ENCODE measurements at regions not wholly inside any gene's neighbourhood (a gene's known extent, or its start where the extent isn't known, plus 50 kb on each side); places are given as distances from the start of the nearest gene placed in this dataset.

DNA sequence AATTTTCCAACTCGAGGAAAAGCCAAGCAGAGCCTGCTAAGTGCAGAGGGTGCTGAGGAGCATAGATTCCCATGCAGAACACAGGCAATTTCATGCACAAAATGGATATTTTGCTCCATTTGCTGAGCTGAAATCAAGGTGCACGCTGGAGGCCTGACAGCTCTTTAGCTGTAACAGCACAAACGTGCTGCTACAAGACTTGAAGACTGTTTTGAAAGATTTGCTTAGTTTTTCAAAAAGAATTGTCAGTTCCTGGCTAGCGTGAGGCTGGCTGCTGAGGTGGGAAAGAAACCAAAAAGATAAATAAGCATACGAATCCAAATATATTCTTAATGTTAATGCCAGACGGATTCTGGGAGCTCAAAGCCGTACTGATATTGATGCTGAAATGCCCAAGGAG lies 309.0 kb upstream of the MAF start:
- no peak overlapping the region for H3K4me3 Mint-ChIP-seq (ENCODE audit: unreplicated experiment)
- CTCF ChIA-PET = interaction anchor here (1.7 kb wide), 1 partner anchor 10 kb away, joined by 5 read pairs; no protein-coding TSS in a partner anchor
- no peaks in the 10 kb centered on the region for H3K9me3 Mint-ChIP-seq (ENCODE audit: unreplicated experiment)
- POLR2A ChIA-PET = no interaction called here
- intact Hi-C loops (cut with micrococcal nuclease) = no loop called here
- TF ChIP-seq, protein P1, sequence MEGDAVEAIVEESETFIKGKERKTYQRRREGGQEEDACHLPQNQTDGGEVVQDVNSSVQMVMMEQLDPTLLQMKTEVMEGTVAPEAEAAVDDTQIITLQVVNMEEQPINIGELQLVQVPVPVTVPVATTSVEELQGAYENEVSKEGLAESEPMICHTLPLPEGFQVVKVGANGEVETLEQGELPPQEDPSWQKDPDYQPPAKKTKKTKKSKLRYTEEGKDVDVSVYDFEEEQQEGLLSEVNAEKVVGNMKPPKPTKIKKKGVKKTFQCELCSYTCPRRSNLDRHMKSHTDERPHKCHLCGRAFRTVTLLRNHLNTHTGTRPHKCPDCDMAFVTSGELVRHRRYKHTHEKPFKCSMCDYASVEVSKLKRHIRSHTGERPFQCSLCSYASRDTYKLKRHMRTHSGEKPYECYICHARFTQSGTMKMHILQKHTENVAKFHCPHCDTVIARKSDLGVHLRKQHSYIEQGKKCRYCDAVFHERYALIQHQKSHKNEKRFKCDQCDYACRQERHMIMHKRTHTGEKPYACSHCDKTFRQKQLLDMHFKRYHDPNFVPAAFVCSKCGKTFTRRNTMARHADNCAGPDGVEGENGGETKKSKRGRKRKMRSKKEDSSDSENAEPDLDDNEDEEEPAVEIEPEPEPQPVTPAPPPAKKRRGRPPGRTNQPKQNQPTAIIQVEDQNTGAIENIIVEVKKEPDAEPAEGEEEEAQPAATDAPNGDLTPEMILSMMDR (IDR thresholded peaks at IDR 0.05; ENCODE audit: unreplicated experiment) = no peak
- H3K27me3 Mint-ChIP-seq (ENCODE audit: insufficient read depth, unreplicated experiment) = no peaks in the 10 kb centered on the region
- no peak for DNase-seq (ENCODE audit: unreplicated experiment)
- no TSS peak for BruUV-seq (replicated peaks)
- H3K36me3 Mint-ChIP-seq (ENCODE audit: insufficient read depth, unreplicated experiment) = no peaks in the 10 kb centered on the region
- H3K27ac Mint-ChIP-seq (ENCODE audit: low read depth, unreplicated experiment) = no peak overlapping the region
- H3K4me1 Mint-ChIP-seq (ENCODE audit: insufficient read depth, unreplicated experiment) = no peaks in the 10 kb centered on the region

- Mint-ChIP-seq H3K4me3 (ENCODE audit: unreplicated experiment) (no peak overlapping the region), H3K27me3 (ENCODE audit: insufficient read depth, unreplicated experiment) (no peaks in the 10 kb centered on the region), H3K9me3 (ENCODE audit: unreplicated experiment) (no peaks in the 10 kb centered on the region), H3K27ac (ENCODE audit: low read depth, unreplicated experiment) (no peak overlapping the region), H3K36me3 (ENCODE audit: insufficient read depth, unreplicated experiment) (no peaks in the 10 kb centered on the region), H3K4me1 (ENCODE audit: insufficient read depth, unreplicated experiment) (no peaks in the 10 kb centered on the region)
- intact Hi-C loops (cut with micrococcal nuclease) = no loop called here
- TF ChIP-seq, protein P1 (IDR thresholded peaks at IDR 0.05; ENCODE audit: unreplicated experiment) = no peak
- POLR2A ChIA-PET = interaction anchor here (1.0 kb wide), 1 partner anchor 9 kb away, joined by 3 read pairs; no protein-coding TSS in a partner anchor
- no peak for DNase-seq (ENCODE audit: unreplicated experiment)
- CTCF ChIA-PET = no interaction called here
- no TSS peak for BruUV-seq (replicated peaks)
Observed at GRCh38 chr16:79903471-79903870, 302.9 kb upstream of the MAF start.

- Mint-ChIP-seq H3K9me3 (ENCODE audit: unreplicated experiment) (no peaks in the 10 kb centered on the region), H3K27ac (ENCODE audit: low read depth, unreplicated experiment) (no peak overlapping the region), H3K4me3 (ENCODE audit: unreplicated experiment) (no peak overlapping the region), H3K36me3 (ENCODE audit: insufficient read depth, unreplicated experiment) (no peaks in the 10 kb centered on the region), H3K27me3 (ENCODE audit: insufficient read depth, unreplicated experiment) (no peaks in the 10 kb centered on the region), H3K4me1 (ENCODE audit: insufficient read depth, unreplicated experiment) (no peaks in the 10 kb centered on the region)
- TF ChIP-seq, protein P1 (IDR thresholded peaks at IDR 0.05; ENCODE audit: unreplicated experiment) = no peak
- ChIA-PET CTCF (interaction anchor here (0.5 to 1.0 kb wide), 2 partner anchors 20 to 42 kb away, joined by 3 read pairs; no protein-coding TSS in a partner anchor), POLR2A (interaction anchor here (0.5 kb wide), 1 partner anchor 10 kb away, joined by 3 read pairs; no protein-coding TSS in a partner anchor)
- intact Hi-C loops (cut with micrococcal nuclease) = no loop called here
- DNase-seq (ENCODE audit: unreplicated experiment) = no peak
- no TSS peak for BruUV-seq (replicated peaks)
Observed at GRCh38 chr16:79902351-79902750, 301.8 kb upstream of the MAF start.

GRCh38 chr16:79901522-79901921 lies 301.0 kb upstream of the MAF start:
- BruUV-seq (replicated peaks) = no TSS peak
- no peaks in the 10 kb centered on the region for H3K27me3 Mint-ChIP-seq (ENCODE audit: insufficient read depth, unreplicated experiment)

More at GRCh38 chr16:79901522-79901921, 301.0 kb upstream of the MAF start:
- no peak overlapping the region for H3K4me3 Mint-ChIP-seq (ENCODE audit: unreplicated experiment)
- no peaks in the 10 kb centered on the region for H3K4me1 Mint-ChIP-seq (ENCODE audit: insufficient read depth, unreplicated experiment)
- no peaks in the 10 kb centered on the region for H3K9me3 Mint-ChIP-seq (ENCODE audit: unreplicated experiment)
- intact Hi-C loops (cut with micrococcal nuclease) = no loop called here
- no peak overlapping the region for H3K27ac Mint-ChIP-seq (ENCODE audit: low read depth, unreplicated experiment)
- TF ChIP-seq, protein P1 (IDR thresholded peaks at IDR 0.05; ENCODE audit: unreplicated experiment) = no peak
- no peak for DNase-seq (ENCODE audit: unreplicated experiment)
- no peaks in the 10 kb centered on the region for H3K36me3 Mint-ChIP-seq (ENCODE audit: insufficient read depth, unreplicated experiment)
- CTCF ChIA-PET = interaction anchor here (1.0 kb wide), 1 partner anchor 43 kb away, joined by 3 read pairs; no protein-coding TSS in a partner anchor
- POLR2A ChIA-PET = interaction anchor here (0.5 kb wide), 1 partner anchor 9 kb away, joined by 3 read pairs; no protein-coding TSS in a partner anchor

All from MCF 10A (cell line).